A549 (cell line): ENCODE measurements at regions not wholly inside any gene's neighbourhood (a gene's known extent, or its start where the extent isn't known, plus 50 kb on each side); places are given as distances from the start of the nearest gene placed in this dataset.

Experiments
- CBX2 ChIP-seq: fragments of 200-600 bp; sonication (generic); IDR thresholded peaks from 2 replicates; pipeline ENCODE4 v1.6.1; 2016; ENCODE audit warnings: low read depth, mild to moderate bottlenecking, borderline replicate concordance
- CHD2 ChIP-seq: fragments of 150-350 bp; IDR thresholded peaks from 2 replicates; pipeline ENCODE4 v1.6.1; 2014; ENCODE audit warnings: low read length; ENCODE audit not compliant: partially characterized antibody
- CHD4 ChIP-seq: fragments of 200-600 bp; sonication (generic); IDR thresholded peaks from 2 replicates; pipeline ENCODE4 v1.6.1; 2016; ENCODE audit warnings: antibody characterized with exemption, mild to moderate bottlenecking, borderline replicate concordance
- CTCF ChIP-seq: fragments of >200 bp; sonication (Bioruptor Twin); formaldehyde crosslinking; IDR thresholded peaks from 3 replicates; pipeline ENCODE4 v1.5.1; 2016
- E2F6 ChIP-seq: IDR thresholded peaks from 2 replicates; pipeline ENCODE4 v1.6.1; 2012; ENCODE audit warnings: low read depth, borderline replicate concordance
- ELK1 ChIP-seq: fragments of 150-350 bp; IDR thresholded peaks from 2 replicates; pipeline ENCODE4 v1.6.1; 2014; ENCODE audit warnings: low read depth, mild to moderate bottlenecking, low read length
- GATA3 ChIP-seq: IDR thresholded peaks from 2 replicates; pipeline ENCODE4 v1.6.1; 2012; ENCODE audit warnings: borderline replicate concordance
- JUN ChIP-seq, 2 experiments: fragments of >200 bp; sonication (Bioruptor Twin); formaldehyde crosslinking; IDR thresholded peaks; 2 replicates in 1 of 2; 3 replicates in 1 of 2; pipeline ENCODE4 v1.6.1; 2016 to 2017
- KDM5A ChIP-seq: fragments of 200-600 bp; sonication (generic); IDR thresholded peaks from 2 replicates; pipeline ENCODE4 v1.6.1; 2016; ENCODE audit warnings: antibody characterized with exemption, mild to moderate bottlenecking
- MAFK ChIP-seq: fragments of 450-650 bp; IDR thresholded peaks from 2 replicates; pipeline ENCODE4 v1.6.1; 2014; ENCODE audit not compliant: partially characterized antibody
- MAX ChIP-seq: IDR thresholded peaks from 2 replicates; pipeline ENCODE4 v1.6.1; 2012
- POLR2A ChIP-seq: IDR thresholded peaks from 2 replicates; pipeline ENCODE4 v1.6.1; 2012; ENCODE audit warnings: mild to moderate bottlenecking, low read length
- RCOR1 ChIP-seq: fragments of 150-350 bp; IDR thresholded peaks from 2 replicates; pipeline ENCODE4 v1.6.1; 2014; ENCODE audit warnings: antibody characterized with exemption, low read length, low read depth

- TF ChIP-seq RCOR1 (no peak), POLR2A (no peak), CTCF (no peak), CBX2 (no peak), KDM5A (no peak), E2F6 (no peak), MAFK (no peak), MAX (no peak), GATA3 (no peak), CHD2 (no peak), JUN (IDR thresholded peaks at IDR 0.05) (no peak), CHD4 (no peak), ELK1 (no peak)
These were observed 596.0 kb downstream of the SLC16A7 start for GRCh38 chr12:60191676-60192359.
